ENCODE measurements at regions not wholly inside any gene's neighbourhood (a gene's known extent, or its start where the extent isn't known, plus 50 kb on each side); places are given as distances from the start of the nearest gene placed in this dataset.

- no peak for TF ChIP-seq CTCF (IDR thresholded peaks at IDR 0.05 in 2 of 3, conservative IDR thresholded peaks at IDR 0.05 in 1 of 3; ENCODE audit: control insufficient read depth in 2 of 3, extremely low read depth in 1 of 3, insufficient read depth in 1 of 3, low read depth in 3 of 3, low read length in 3 of 3)
- TF ChIP-seq POLR2A (IDR thresholded peaks at IDR 0.05; ENCODE audit: low read depth, low read length) = no peak
- TF ChIP-seq, protein P1, sequence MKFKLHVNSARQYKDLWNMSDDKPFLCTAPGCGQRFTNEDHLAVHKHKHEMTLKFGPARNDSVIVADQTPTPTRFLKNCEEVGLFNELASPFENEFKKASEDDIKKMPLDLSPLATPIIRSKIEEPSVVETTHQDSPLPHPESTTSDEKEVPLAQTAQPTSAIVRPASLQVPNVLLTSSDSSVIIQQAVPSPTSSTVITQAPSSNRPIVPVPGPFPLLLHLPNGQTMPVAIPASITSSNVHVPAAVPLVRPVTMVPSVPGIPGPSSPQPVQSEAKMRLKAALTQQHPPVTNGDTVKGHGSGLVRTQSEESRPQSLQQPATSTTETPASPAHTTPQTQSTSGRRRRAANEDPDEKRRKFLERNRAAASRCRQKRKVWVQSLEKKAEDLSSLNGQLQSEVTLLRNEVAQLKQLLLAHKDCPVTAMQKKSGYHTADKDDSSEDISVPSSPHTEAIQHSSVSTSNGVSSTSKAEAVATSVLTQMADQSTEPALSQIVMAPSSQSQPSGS (IDR thresholded peaks at IDR 0.05; ENCODE audit: low read length) = no peak
- no peak for TF ChIP-seq SIX5 (IDR thresholded peaks at IDR 0.05; ENCODE audit: low read depth, low read length, severe bottlenecking)
- TF ChIP-seq TARDBP (IDR thresholded peaks at IDR 0.05; ENCODE audit: borderline replicate concordance) = no peak
- TF ChIP-seq POLR2AphosphoS5 (IDR thresholded peaks at IDR 0.05; ENCODE audit: low read length) = no peak
- no peak for TF ChIP-seq PRDM15 (CRISPR knock-in tag; IDR thresholded peaks at IDR 0.05)
- no peak for TF ChIP-seq NR2C2 (IDR thresholded peaks at IDR 0.05; ENCODE audit: borderline replicate concordance, control insufficient read depth, insufficient read length, low read depth)
- TF ChIP-seq IKZF1 (conservative IDR thresholded peaks at IDR 0.05) = no peak
Observed at GRCh38 chr2:35714883-35715282, 640.7 kb upstream of the CRIM1 start.

All from GM12878 (cell line).